Sigmoid colon (tissue), 6 donors: ENCODE measurements at regions not wholly inside any gene's neighbourhood (a gene's known extent, or its start where the extent isn't known, plus 50 kb on each side); places are given as distances from the start of the nearest gene placed in this dataset.

Source experiments
- DNase-seq: peaks from one replicate; pipeline ENCODE4 v3.0.0-alpha.2; 2019
- H3K27ac ChIP-seq, 4 donors: fragments of 200-600 bp; sonication (generic); one replicate each; pipeline ENCODE4 v1.5.1; 2016 to 2019; ENCODE audit warnings: mild to moderate bottlenecking in 1 of 4
- H3K27me3 ChIP-seq, 3 donors: fragments of 200-600 bp; sonication (generic); one replicate each; pipeline ENCODE4 v1.5.1; 2019; ENCODE audit warnings: mild to moderate bottlenecking in 1 of 3
- H3K36me3 ChIP-seq, 4 donors: fragments of 200-600 bp; sonication (generic); one replicate each; pipeline ENCODE4 v1.5.1; 2016 to 2019
- H3K4me1 ChIP-seq, 4 donors: fragments of 200-600 bp; sonication (generic); one replicate each; pipeline ENCODE4 v1.5.1; 2017 to 2019
- H3K4me3 ChIP-seq, 4 donors: fragments of 200-600 bp; sonication (generic); one replicate each; pipeline ENCODE4 v1.5.1; 2017 to 2019; ENCODE audit warnings: mild to moderate bottlenecking in 2 of 4, moderate library complexity in 1 of 4
- H3K9me3 ChIP-seq, 4 donors: fragments of 200-600 bp in 3 of 4; sonication (generic) in 3 of 4; one replicate each; pipeline versions ENCODE4 v1.5.1 to v1.6.1; 2013 to 2019
- EP300 ChIP-seq, 4 donors: sonication (generic); formaldehyde crosslinking; IDR thresholded peaks; one replicate each; pipeline ENCODE4 v1.6.1; 2017; ENCODE audit warnings: antibody characterized with exemption in 4 of 4
- POLR2A ChIP-seq, 2 donors: fragments of 450-650 bp; IDR thresholded peaks; one replicate each; pipeline ENCODE4 v1.6.1; 2016; ENCODE audit warnings: antibody characterized with exemption in 2 of 2, mild to moderate bottlenecking in 2 of 2, moderate library complexity in 2 of 2
- POLR2AphosphoS5 ChIP-seq, 4 donors: sonication (generic); formaldehyde crosslinking; IDR thresholded peaks; one replicate each; pipeline ENCODE4 v1.6.1; 2017; ENCODE audit warnings: antibody characterized with exemption in 4 of 4
- WGBS, 2 donors: extraction: QIAGEN DNeasy Blood & Tissue Kit; methylation state at CpG; one replicate each; pipeline ENCODE4 v1.1.7; 2013; 5-methylcytosine and 5-hydroxymethylcytosine counted together
- intact Hi-C: fragments of 100-400 bp; cut with DNase I; formaldehyde crosslinking; loops from one replicate; pipeline ENCODE4 v1.15.1; 2023
- TF ChIP-seq, protein P1 (sequence below), 4 experiments: fragments of 450-650 bp in 3 of 4; fragments of 200-600 bp in 1 of 4; IDR thresholded peaks; one replicate each; pipeline ENCODE4 v1.5.1; 2016 to 2019; ENCODE audit warnings: antibody characterized with exemption in 4 of 4, mild to moderate bottlenecking in 3 of 4, moderate library complexity in 2 of 4
- donor health status: healthy with polysubstance abuse.
- donor health status: healthy.

DNA sequence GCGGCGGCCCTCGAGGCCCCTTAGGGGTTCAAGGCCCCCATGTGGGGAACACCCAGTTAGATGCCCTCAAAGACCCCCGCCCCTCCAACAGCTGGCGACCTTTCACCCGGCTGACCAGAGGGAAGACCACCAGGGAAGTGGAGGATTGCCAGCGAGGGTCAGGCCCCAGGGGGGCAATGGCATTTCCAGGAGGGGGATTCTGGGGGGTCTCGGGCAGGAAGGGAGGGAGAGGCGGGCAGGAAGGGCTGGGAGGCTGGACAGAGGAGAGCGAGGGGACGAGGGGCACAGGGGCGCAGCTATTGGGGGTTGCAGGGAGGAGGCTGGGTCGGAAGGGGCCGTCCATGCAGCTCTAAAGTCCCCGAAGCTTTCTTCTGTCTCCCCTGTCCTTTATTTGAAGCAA is 139.5 kb downstream of the C16orf95 start:
- 62 to 64% methylated on average over 15 of the region's 15 CpGs for WGBS, 2 donors
- intact Hi-C loops: no loop called here
- H3K27ac ChIP-seq: no peak overlapping the region

GRCh38 chr16:87178177-87178863 is 138.9 kb downstream of the C16orf95 start:
- H3K4me3 ChIP-seq: no peak overlapping the region
- TF ChIP-seq POLR2AphosphoS5 (IDR thresholded peaks at IDR 0.05) (no peak), EP300 (IDR thresholded peaks at IDR 0.05) (no peak), POLR2A (IDR thresholded peaks at IDR 0.05) (no peak)
- TF ChIP-seq, protein P1, sequence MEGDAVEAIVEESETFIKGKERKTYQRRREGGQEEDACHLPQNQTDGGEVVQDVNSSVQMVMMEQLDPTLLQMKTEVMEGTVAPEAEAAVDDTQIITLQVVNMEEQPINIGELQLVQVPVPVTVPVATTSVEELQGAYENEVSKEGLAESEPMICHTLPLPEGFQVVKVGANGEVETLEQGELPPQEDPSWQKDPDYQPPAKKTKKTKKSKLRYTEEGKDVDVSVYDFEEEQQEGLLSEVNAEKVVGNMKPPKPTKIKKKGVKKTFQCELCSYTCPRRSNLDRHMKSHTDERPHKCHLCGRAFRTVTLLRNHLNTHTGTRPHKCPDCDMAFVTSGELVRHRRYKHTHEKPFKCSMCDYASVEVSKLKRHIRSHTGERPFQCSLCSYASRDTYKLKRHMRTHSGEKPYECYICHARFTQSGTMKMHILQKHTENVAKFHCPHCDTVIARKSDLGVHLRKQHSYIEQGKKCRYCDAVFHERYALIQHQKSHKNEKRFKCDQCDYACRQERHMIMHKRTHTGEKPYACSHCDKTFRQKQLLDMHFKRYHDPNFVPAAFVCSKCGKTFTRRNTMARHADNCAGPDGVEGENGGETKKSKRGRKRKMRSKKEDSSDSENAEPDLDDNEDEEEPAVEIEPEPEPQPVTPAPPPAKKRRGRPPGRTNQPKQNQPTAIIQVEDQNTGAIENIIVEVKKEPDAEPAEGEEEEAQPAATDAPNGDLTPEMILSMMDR (IDR thresholded peaks at IDR 0.05): no peak
- 33 to 45% methylated on average over 14 of the region's 14 CpGs for WGBS, 2 donors
- intact Hi-C loops: no loop called here
- no peaks in the 10 kb centered on the region for H3K9me3 ChIP-seq
- no peak for DNase-seq
- H3K4me1 ChIP-seq: no peaks in the 10 kb centered on the region
- H3K36me3 ChIP-seq: no peaks in the 10 kb centered on the region
- peaks cover 0 to 37% (median 0%) of the 10 kb centered on the region in 3 donors for H3K27me3 ChIP-seq
- no peak overlapping the region for H3K27ac ChIP-seq

More for the DNA sequence above, 139.5 kb downstream of the C16orf95 start:
- Histone ChIP-seq H3K27me3 (peaks cover 0 to 37% (median 0%) of the 10 kb centered on the region in 3 donors), H3K9me3 (no peaks in the 10 kb centered on the region), H3K4me3 (no peak overlapping the region), H3K4me1 (no peaks in the 10 kb centered on the region), H3K36me3 (no peaks in the 10 kb centered on the region)
- TF ChIP-seq POLR2A (IDR thresholded peaks at IDR 0.05) (no peak), POLR2AphosphoS5 (IDR thresholded peaks at IDR 0.05) (no peak), EP300 (IDR thresholded peaks at IDR 0.05) (no peak)
- TF ChIP-seq, protein P1 (IDR thresholded peaks at IDR 0.05): no peak
- no peak for DNase-seq

GRCh38 chr16:87178977-87179376 is 138.2 kb downstream of the C16orf95 start:
- Histone ChIP-seq H3K36me3 (no peaks in the 10 kb centered on the region), H3K4me1 (no peaks in the 10 kb centered on the region), H3K9me3 (no peaks in the 10 kb centered on the region), H3K4me3 (no peak overlapping the region), H3K27me3 (peaks cover 0 to 38% (median 0%) of the 10 kb centered on the region in 3 donors), H3K27ac (no peak overlapping the region)
- DNase-seq: no peak
- TF ChIP-seq POLR2A (IDR thresholded peaks at IDR 0.05) (no peak), EP300 (IDR thresholded peaks at IDR 0.05) (no peak), POLR2AphosphoS5 (IDR thresholded peaks at IDR 0.05) (no peak)
- TF ChIP-seq, protein P1 (IDR thresholded peaks at IDR 0.05): no peak
- intact Hi-C loops: no loop called here
- 29 to 41% methylated on average over 9 of the region's 9 CpGs for WGBS, 2 donors

- Histone ChIP-seq H3K4me1 (no peaks in the 10 kb centered on the region), H3K27ac (no peak overlapping the region), H3K9me3 (no peaks in the 10 kb centered on the region), H3K4me3 (no peak overlapping the region), H3K36me3 (no peaks in the 10 kb centered on the region), H3K27me3 (peaks cover 0 to 41% (median 0%) of the 10 kb centered on the region in 3 donors)
- TF ChIP-seq, protein P1 (IDR thresholded peaks at IDR 0.05): no peak
- no peak for TF ChIP-seq EP300 (IDR thresholded peaks at IDR 0.05)
- no peak for TF ChIP-seq POLR2A (IDR thresholded peaks at IDR 0.05)
- TF ChIP-seq POLR2AphosphoS5 (IDR thresholded peaks at IDR 0.05): no peak
- DNase-seq: no peak
- intact Hi-C loops: no loop called here
- 73 to 87% methylated on average over 6 of the region's 6 CpGs for WGBS, 2 donors
Observed at GRCh38 chr16:87180069-87180468, 137.1 kb downstream of the C16orf95 start.

DNA sequence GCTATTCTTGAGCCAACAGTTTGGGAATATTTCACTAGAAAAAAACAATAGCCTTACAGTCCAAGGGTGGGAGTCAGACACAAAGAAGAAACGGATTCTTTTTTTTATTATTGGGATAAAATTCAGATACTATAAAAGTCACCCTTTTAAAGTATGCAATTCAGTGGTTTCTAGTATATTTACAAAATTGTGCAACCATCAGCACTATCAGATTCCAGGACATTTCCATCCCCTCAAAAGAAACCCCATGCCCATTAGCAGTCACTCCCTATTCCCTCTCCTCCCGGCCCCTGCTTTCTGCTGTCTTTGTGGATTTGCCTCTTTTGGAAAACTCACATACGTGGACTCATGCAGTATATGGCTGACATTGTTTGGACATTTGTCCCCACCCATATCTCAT is 134.4 kb downstream of the C16orf95 start:
- Histone ChIP-seq H3K4me1 (no peaks in the 10 kb centered on the region), H3K9me3 (no peaks in the 10 kb centered on the region)

More for the DNA sequence above, 134.4 kb downstream of the C16orf95 start:
- H3K4me3 ChIP-seq: no peak overlapping the region
- 62 to 80% methylated on average over 3 of the region's 3 CpGs for WGBS, 2 donors
- no peak overlapping the region for H3K27ac ChIP-seq
- peaks cover 0 to 21% (median 0%) of the 10 kb centered on the region in 3 donors for H3K27me3 ChIP-seq
- intact Hi-C loops: no loop called here
- TF ChIP-seq, protein P1 (IDR thresholded peaks at IDR 0.05): no peak
- TF ChIP-seq EP300 (IDR thresholded peaks at IDR 0.05) (no peak), POLR2A (IDR thresholded peaks at IDR 0.05) (no peak), POLR2AphosphoS5 (IDR thresholded peaks at IDR 0.05) (no peak)
- no peaks in the 10 kb centered on the region for H3K36me3 ChIP-seq
- DNase-seq: no peak
